SK-N-SH treated with all-trans-retinoic acid at 6 μM for 48 hours (cell line): ENCODE measurements at regions not wholly inside any gene's neighbourhood (a gene's known extent, or its start where the extent isn't known, plus 50 kb on each side); places are given as distances from the start of the nearest gene placed in this dataset.

ENCODE experiments used
- ARNTL ChIP-seq: fragments of 450-650 bp; formaldehyde crosslinking; IDR thresholded peaks from 2 replicates; pipeline ENCODE4 v1.5.0; 2020; ENCODE audit warnings: low read depth, mild to moderate bottlenecking, moderate library complexity, borderline replicate concordance
- BACH2 ChIP-seq: fragments of 250-450 bp; sonication (Bioruptor Pico); IDR thresholded peaks from 2 replicates; pipeline ENCODE4 v1.9.0; 2021; ENCODE audit warnings: mild to moderate bottlenecking, borderline replicate concordance
- GLIS3 ChIP-seq: fragments of 250-450 bp; sonication (Bioruptor Pico); IDR thresholded peaks from 2 replicates; pipeline ENCODE4 v1.5.0; 2020; ENCODE audit warnings: mild to moderate bottlenecking, moderate library complexity
- OSR1 ChIP-seq: fragments of 250-450 bp; sonication (Bioruptor Pico); IDR thresholded peaks from 2 replicates; pipeline ENCODE4 v1.8.0; 2022; ENCODE audit warnings: moderate library complexity, mild to moderate bottlenecking, inconsistent platforms
- RARB ChIP-seq: fragments of 250-450 bp; sonication (Bioruptor Pico); IDR thresholded peaks from 2 replicates; pipeline ENCODE4 v1.8.0; 2021; ENCODE audit warnings: mild to moderate bottlenecking, moderate library complexity
- TCF4 ChIP-seq: fragments of 250-450 bp; sonication (Bioruptor Pico); IDR thresholded peaks from 2 replicates; pipeline ENCODE4 v1.8.0; 2021; ENCODE audit warnings: mild to moderate bottlenecking, moderate library complexity, borderline replicate concordance
- ZFP3 ChIP-seq: fragments of 250-450 bp; sonication (Bioruptor Pico); IDR thresholded peaks from 2 replicates; pipeline ENCODE4 v1.5.0; 2020; ENCODE audit warnings: mild to moderate bottlenecking, moderate library complexity
- ZFP30 ChIP-seq: fragments of 450-650 bp; formaldehyde crosslinking; IDR thresholded peaks from 2 replicates; pipeline ENCODE4 v1.5.0; 2022; ENCODE audit warnings: mild to moderate bottlenecking, moderate library complexity
- TF ChIP-seq, protein P1 (sequence below): fragments of 250-450 bp; sonication (Bioruptor Pico); IDR thresholded peaks from 2 replicates; pipeline ENCODE4 v1.8.0; 2020; ENCODE audit warnings: mild to moderate bottlenecking, moderate library complexity, borderline replicate concordance
- TF ChIP-seq, protein P2 (sequence below): fragments of 250-450 bp; sonication (Bioruptor Pico); IDR thresholded peaks from 2 replicates; pipeline ENCODE4 v1.5.1; 2021; ENCODE audit warnings: mild to moderate bottlenecking, moderate library complexity
- TF ChIP-seq, protein P3 (sequence below): fragments of 250-450 bp; sonication (Bioruptor Pico); IDR thresholded peaks from 2 replicates; pipeline ENCODE4 v1.5.1; 2020; ENCODE audit warnings: low read depth, mild to moderate bottlenecking, moderate library complexity
- TF ChIP-seq, protein P4 (sequence below): fragments of 250-450 bp; sonication (Bioruptor Pico); IDR thresholded peaks from 2 replicates; pipeline ENCODE4 v1.5.0; 2020; ENCODE audit warnings: mild to moderate bottlenecking, moderate library complexity

DNA sequence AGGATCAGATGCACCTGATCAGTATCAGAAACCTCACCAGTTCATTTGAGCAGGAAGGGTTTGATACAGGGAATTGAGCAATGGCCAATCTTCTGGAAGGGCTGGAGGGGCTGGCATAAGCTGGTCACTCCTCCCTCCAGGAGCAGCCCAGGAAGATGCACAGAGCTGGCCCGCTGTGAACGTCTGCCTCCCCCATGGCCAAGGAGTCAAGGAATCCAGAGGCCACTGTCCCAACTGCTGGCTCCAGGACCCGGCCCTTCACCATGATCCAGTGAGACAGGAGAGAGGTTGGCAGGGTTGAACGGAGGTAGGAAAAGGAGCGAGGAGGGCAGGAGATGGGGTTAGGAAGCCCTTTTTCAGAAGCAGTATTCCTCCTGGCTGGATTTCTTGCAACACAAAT lies 113.9 kb upstream of the CST7 start:
- TF ChIP-seq, protein P1, sequence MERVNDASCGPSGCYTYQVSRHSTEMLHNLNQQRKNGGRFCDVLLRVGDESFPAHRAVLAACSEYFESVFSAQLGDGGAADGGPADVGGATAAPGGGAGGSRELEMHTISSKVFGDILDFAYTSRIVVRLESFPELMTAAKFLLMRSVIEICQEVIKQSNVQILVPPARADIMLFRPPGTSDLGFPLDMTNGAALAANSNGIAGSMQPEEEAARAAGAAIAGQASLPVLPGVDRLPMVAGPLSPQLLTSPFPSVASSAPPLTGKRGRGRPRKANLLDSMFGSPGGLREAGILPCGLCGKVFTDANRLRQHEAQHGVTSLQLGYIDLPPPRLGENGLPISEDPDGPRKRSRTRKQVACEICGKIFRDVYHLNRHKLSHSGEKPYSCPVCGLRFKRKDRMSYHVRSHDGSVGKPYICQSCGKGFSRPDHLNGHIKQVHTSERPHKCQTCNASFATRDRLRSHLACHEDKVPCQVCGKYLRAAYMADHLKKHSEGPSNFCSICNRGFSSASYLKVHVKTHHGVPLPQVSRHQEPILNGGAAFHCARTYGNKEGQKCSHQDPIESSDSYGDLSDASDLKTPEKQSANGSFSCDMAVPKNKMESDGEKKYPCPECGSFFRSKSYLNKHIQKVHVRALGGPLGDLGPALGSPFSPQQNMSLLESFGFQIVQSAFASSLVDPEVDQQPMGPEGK (CRISPR knock-in tag) = no peak
- TF ChIP-seq, protein P2, sequence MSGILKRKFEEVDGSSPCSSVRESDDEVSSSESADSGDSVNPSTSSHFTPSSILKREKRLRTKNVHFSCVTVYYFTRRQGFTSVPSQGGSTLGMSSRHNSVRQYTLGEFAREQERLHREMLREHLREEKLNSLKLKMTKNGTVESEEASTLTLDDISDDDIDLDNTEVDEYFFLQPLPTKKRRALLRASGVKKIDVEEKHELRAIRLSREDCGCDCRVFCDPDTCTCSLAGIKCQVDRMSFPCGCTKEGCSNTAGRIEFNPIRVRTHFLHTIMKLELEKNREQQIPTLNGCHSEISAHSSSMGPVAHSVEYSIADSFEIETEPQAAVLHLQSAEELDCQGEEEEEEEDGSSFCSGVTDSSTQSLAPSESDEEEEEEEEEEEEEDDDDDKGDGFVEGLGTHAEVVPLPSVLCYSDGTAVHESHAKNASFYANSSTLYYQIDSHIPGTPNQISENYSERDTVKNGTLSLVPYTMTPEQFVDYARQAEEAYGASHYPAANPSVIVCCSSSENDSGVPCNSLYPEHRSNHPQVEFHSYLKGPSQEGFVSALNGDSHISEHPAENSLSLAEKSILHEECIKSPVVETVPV (CRISPR knock-in tag) = no peak
- TF ChIP-seq BACH2 (CRISPR knock-in tag) (no peak), OSR1 (CRISPR knock-in tag) (no peak), ZFP3 (no peak), ZFP30 (CRISPR knock-in tag) (no peak), RARB (CRISPR knock-in tag) (no peak), GLIS3 (CRISPR knock-in tag) (no peak), ARNTL (no peak), TCF4 (CRISPR knock-in tag) (no peak)
- TF ChIP-seq, protein P3, sequence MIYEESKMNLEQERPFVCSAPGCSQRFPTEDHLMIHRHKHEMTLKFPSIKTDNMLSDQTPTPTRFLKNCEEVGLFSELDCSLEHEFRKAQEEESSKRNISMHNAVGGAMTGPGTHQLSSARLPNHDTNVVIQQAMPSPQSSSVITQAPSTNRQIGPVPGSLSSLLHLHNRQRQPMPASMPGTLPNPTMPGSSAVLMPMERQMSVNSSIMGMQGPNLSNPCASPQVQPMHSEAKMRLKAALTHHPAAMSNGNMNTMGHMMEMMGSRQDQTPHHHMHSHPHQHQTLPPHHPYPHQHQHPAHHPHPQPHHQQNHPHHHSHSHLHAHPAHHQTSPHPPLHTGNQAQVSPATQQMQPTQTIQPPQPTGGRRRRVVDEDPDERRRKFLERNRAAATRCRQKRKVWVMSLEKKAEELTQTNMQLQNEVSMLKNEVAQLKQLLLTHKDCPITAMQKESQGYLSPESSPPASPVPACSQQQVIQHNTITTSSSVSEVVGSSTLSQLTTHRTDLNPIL (CRISPR knock-in tag) = no peak
- TF ChIP-seq, protein P4, sequence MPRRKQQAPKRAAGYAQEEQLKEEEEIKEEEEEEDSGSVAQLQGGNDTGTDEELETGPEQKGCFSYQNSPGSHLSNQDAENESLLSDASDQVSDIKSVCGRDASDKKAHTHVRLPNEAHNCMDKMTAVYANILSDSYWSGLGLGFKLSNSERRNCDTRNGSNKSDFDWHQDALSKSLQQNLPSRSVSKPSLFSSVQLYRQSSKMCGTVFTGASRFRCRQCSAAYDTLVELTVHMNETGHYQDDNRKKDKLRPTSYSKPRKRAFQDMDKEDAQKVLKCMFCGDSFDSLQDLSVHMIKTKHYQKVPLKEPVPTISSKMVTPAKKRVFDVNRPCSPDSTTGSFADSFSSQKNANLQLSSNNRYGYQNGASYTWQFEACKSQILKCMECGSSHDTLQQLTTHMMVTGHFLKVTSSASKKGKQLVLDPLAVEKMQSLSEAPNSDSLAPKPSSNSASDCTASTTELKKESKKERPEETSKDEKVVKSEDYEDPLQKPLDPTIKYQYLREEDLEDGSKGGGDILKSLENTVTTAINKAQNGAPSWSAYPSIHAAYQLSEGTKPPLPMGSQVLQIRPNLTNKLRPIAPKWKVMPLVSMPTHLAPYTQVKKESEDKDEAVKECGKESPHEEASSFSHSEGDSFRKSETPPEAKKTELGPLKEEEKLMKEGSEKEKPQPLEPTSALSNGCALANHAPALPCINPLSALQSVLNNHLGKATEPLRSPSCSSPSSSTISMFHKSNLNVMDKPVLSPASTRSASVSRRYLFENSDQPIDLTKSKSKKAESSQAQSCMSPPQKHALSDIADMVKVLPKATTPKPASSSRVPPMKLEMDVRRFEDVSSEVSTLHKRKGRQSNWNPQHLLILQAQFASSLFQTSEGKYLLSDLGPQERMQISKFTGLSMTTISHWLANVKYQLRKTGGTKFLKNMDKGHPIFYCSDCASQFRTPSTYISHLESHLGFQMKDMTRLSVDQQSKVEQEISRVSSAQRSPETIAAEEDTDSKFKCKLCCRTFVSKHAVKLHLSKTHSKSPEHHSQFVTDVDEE (CRISPR knock-in tag) = no peak
